NCI-H526 treated with DMSO at 0.1 percent for 48 hours (cell line): ENCODE measurements at regions not wholly inside any gene's neighbourhood (a gene's known extent, or its start where the extent isn't known, plus 50 kb on each side); places are given as distances from the start of the nearest gene placed in this dataset.

Experiments
- DNase-seq: peaks from one replicate; lab custom pipeline; 2025; lab: John Stamatoyannopoulos, UW

- no peak for DNase-seq
Measured at GRCh38 chr21:27023186-27023585, 56.3 kb upstream of the ADAMTS5 start.

GRCh38 chr21:27021801-27022200 lies 54.9 kb upstream of the ADAMTS5 start:
- no peak for DNase-seq

- no peak for DNase-seq
Measured at GRCh38 chr21:27021046-27021445, 54.2 kb upstream of the ADAMTS5 start.

GRCh38 chr21:27017246-27017645 lies 50.4 kb upstream of the ADAMTS5 start:
- no peak for DNase-seq
